Hepatocyte (in vitro differentiated cells): ENCODE measurements at regions not wholly inside any gene's neighbourhood (a gene's known extent, or its start where the extent isn't known, plus 50 kb on each side); places are given as distances from the start of the nearest gene placed in this dataset.

Experiments used
- EZH2 ChIP-seq: fragments of 200-600 bp; sonication (generic); IDR thresholded peaks from 2 replicates; pipeline ENCODE4 v1.6.1; 2016; ENCODE audit warnings: antibody characterized with exemption, mild to moderate bottlenecking, borderline replicate concordance
- EZH2phosphoT487 ChIP-seq: fragments of 200-600 bp; sonication (generic); IDR thresholded peaks from one replicate; pipeline ENCODE4 v1.6.1; 2018; ENCODE audit warnings: antibody characterized with exemption, mild to moderate bottlenecking, low read depth, moderate library complexity; ENCODE audit not compliant: unreplicated experiment, severe bottlenecking
- TF ChIP-seq, protein P1 (sequence below): fragments of 200-600 bp; sonication (generic); IDR thresholded peaks from 2 replicates; pipeline ENCODE4 v1.5.1; 2016; ENCODE audit warnings: antibody characterized with exemption, mild to moderate bottlenecking; ENCODE audit not compliant: poor library complexity

DNA sequence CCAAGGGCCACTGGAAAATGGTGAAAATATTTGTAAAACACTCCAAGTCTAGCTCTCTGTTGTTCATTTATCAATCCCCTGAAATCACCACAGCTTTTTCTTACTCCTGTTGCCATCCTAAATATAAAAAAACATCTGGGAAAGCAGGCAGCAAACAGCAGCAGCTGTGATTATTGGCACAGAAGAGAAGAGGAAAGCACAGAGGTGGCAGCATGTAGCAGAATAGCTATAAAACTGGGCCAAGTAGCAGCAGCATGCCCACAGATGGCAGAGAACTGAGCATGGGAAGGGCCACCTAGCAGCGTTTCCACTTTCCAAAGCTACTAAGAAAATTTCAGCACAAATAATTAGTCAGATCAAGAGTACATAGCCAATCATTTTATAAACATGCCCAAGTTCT is 307.2 kb downstream of the SLC7A11 start:
- no peak for TF ChIP-seq EZH2phosphoT487
- TF ChIP-seq, protein P1, sequence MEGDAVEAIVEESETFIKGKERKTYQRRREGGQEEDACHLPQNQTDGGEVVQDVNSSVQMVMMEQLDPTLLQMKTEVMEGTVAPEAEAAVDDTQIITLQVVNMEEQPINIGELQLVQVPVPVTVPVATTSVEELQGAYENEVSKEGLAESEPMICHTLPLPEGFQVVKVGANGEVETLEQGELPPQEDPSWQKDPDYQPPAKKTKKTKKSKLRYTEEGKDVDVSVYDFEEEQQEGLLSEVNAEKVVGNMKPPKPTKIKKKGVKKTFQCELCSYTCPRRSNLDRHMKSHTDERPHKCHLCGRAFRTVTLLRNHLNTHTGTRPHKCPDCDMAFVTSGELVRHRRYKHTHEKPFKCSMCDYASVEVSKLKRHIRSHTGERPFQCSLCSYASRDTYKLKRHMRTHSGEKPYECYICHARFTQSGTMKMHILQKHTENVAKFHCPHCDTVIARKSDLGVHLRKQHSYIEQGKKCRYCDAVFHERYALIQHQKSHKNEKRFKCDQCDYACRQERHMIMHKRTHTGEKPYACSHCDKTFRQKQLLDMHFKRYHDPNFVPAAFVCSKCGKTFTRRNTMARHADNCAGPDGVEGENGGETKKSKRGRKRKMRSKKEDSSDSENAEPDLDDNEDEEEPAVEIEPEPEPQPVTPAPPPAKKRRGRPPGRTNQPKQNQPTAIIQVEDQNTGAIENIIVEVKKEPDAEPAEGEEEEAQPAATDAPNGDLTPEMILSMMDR: no peak
- no peak for TF ChIP-seq EZH2
